HFFc6 (cell line): ENCODE measurements at regions not wholly inside any gene's neighbourhood (a gene's known extent, or its start where the extent isn't known, plus 50 kb on each side); places are given as distances from the start of the nearest gene placed in this dataset.
A peak's percentile ranks its signal among the peaks of the same experiment; 100 is the strongest.

Source experiments
- DNase-seq: peaks from one replicate; pipeline ENCODE4 v3.0.0-alpha.2; 2018
- H3K27ac Mint-ChIP-seq: 2 replicates; pipeline ENCODE4 v1.8.0; 2020; ENCODE audit warnings: mild to moderate bottlenecking, mixed read lengths
- H3K27me3 Mint-ChIP-seq: 2 replicates; pipeline ENCODE4 v1.8.0; 2021; ENCODE audit warnings: mild to moderate bottlenecking, moderate library complexity, mixed read lengths; ENCODE audit not compliant: insufficient read depth
- H3K36me3 Mint-ChIP-seq: 2 replicates; pipeline ENCODE4 v1.8.0; 2021; ENCODE audit warnings: low read depth, mixed read lengths
- H3K4me1 Mint-ChIP-seq: 2 replicates; pipeline ENCODE4 v1.8.0; 2020; ENCODE audit warnings: low read depth, mixed read lengths
- H3K4me3 Mint-ChIP-seq: 2 replicates; pipeline ENCODE4 v1.8.0; 2020; ENCODE audit warnings: mild to moderate bottlenecking, moderate library complexity, mixed read lengths
- H3K9me3 Mint-ChIP-seq: 2 replicates; pipeline ENCODE4 v1.8.0; 2020; ENCODE audit warnings: mild to moderate bottlenecking, mixed read lengths
- TF ChIP-seq, protein P1 (sequence below): fragments of 200-600 bp; sonication (generic); IDR thresholded peaks from 2 replicates; pipeline ENCODE4 v1.5.0; 2021; ENCODE audit warnings: antibody characterized with exemption, mild to moderate bottlenecking

DNA sequence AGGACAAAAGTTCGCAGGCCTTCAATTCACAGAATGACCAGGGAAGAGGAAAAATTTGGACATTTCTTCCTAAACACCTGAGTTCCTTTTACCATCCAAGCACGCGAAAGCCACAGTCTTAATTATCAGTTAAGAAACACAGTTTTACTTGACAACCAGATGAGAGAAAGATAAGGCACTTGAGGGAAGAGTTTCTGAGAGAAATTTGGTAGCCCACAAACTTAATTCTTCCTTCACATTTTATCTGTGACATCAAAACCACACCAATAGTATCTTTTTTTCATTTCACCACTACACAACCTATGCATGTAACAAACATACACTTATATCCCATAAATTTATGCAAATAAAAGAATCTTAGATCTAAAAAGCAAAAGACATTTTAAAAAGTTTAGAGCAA lies 326.6 kb downstream of the MZT1 start:
- Mint-ChIP-seq H3K4me1 (peaks cover 8% of the 10 kb centered on the region; the same call in 1 of the 2 replicates), H3K27me3 (no peaks in the 10 kb centered on the region), H3K27ac (no peak overlapping the region)

DNA sequence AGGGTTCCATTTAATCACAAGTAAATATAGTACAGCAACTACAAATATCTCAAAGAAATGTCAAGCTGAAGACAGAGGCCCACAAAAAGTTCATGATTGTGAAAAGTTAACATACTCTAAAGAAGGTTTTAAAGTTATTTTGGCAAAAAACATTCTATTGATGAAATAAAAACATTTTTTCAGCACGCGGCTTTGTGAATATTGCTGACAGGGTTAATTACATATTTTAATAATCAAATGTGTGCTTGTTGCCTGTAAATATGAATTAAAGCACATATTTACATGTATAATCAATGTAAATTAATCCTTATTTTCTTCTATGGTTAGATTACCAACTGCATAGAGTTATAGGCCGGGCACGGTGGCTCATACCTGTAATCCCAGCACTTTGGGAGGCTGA lies 328.1 kb downstream of the MZT1 start:
- H3K27me3 Mint-ChIP-seq: no peaks in the 10 kb centered on the region
- no peak overlapping the region for H3K27ac Mint-ChIP-seq
- DNase-seq: no peak
- peaks cover 6% of the 10 kb centered on the region; the same call in 1 of the 2 replicates for H3K9me3 Mint-ChIP-seq
- TF ChIP-seq, protein P1, sequence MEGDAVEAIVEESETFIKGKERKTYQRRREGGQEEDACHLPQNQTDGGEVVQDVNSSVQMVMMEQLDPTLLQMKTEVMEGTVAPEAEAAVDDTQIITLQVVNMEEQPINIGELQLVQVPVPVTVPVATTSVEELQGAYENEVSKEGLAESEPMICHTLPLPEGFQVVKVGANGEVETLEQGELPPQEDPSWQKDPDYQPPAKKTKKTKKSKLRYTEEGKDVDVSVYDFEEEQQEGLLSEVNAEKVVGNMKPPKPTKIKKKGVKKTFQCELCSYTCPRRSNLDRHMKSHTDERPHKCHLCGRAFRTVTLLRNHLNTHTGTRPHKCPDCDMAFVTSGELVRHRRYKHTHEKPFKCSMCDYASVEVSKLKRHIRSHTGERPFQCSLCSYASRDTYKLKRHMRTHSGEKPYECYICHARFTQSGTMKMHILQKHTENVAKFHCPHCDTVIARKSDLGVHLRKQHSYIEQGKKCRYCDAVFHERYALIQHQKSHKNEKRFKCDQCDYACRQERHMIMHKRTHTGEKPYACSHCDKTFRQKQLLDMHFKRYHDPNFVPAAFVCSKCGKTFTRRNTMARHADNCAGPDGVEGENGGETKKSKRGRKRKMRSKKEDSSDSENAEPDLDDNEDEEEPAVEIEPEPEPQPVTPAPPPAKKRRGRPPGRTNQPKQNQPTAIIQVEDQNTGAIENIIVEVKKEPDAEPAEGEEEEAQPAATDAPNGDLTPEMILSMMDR: no peak
- peaks cover 8% of the 10 kb centered on the region; the same call in 1 of the 2 replicates for H3K4me1 Mint-ChIP-seq
- no peak overlapping the region for H3K4me3 Mint-ChIP-seq
- H3K36me3 Mint-ChIP-seq: no peaks in the 10 kb centered on the region

More for the DNA sequence above, 326.6 kb downstream of the MZT1 start:
- Mint-ChIP-seq H3K4me3 (no peak overlapping the region), H3K9me3 (peaks cover 9% of the 10 kb centered on the region; the same call in 1 of the 2 replicates), H3K36me3 (no peaks in the 10 kb centered on the region)
- TF ChIP-seq, protein P1: no peak
- no peak for DNase-seq

DNA sequence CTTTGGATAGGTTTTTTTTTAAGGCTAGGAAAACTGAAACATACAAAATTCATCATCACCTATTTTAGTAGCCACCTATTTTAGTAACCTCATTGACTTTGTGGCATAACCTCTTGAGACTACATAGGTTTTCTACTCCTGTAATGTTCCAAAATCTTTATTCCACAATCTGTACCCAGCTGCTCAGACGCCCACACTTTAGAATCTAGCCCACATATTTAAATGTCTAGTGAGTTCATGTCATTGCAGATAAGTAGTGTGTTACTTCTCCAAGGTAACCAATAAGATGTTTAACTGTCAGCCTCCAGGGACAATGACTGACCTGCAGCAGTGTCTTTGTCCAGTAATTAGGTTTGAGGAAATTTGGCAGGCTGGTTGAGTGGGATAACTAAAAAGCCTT lies 330.2 kb downstream of the MZT1 start:
- H3K9me3 Mint-ChIP-seq: peaks cover 13% of the 10 kb centered on the region
- no peak overlapping the region for H3K4me3 Mint-ChIP-seq
- no peaks in the 10 kb centered on the region for H3K27me3 Mint-ChIP-seq
- TF ChIP-seq, protein P1: no peak
- no peaks in the 10 kb centered on the region for H3K36me3 Mint-ChIP-seq
- H3K27ac Mint-ChIP-seq: no peak overlapping the region
- no peak for DNase-seq
- no peaks in the 10 kb centered on the region for H3K4me1 Mint-ChIP-seq

DNA sequence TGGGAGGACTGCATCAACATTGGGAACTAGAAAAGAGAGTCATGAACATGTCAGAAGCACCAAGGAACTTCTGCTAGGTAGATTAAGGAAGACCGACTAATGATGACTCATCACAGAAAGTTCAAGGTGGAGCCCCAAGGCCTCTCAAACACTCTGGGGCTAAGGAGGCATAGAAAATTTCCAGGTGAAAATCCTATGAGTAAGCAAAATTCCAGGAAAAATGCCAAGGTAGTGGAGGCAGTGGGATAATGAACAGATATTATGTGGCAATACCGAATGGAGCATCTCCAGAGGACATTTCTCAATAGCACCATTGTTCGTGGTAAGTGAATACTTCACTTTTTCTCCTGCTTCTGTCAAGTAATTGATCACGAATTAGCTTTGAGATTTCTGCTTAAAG lies 336.5 kb downstream of the MZT1 start:
- H3K4me3 Mint-ChIP-seq: no peak overlapping the region
- peak; percentile 2 for DNase-seq
- H3K27ac Mint-ChIP-seq: no peak overlapping the region
- no peaks in the 10 kb centered on the region for H3K27me3 Mint-ChIP-seq
- H3K36me3 Mint-ChIP-seq: no peaks in the 10 kb centered on the region
- no peaks in the 10 kb centered on the region; the same call in 1 of the 2 replicates for H3K4me1 Mint-ChIP-seq
- H3K9me3 Mint-ChIP-seq: peaks cover 6% of the 10 kb centered on the region
- TF ChIP-seq, protein P1: no peak

DNA sequence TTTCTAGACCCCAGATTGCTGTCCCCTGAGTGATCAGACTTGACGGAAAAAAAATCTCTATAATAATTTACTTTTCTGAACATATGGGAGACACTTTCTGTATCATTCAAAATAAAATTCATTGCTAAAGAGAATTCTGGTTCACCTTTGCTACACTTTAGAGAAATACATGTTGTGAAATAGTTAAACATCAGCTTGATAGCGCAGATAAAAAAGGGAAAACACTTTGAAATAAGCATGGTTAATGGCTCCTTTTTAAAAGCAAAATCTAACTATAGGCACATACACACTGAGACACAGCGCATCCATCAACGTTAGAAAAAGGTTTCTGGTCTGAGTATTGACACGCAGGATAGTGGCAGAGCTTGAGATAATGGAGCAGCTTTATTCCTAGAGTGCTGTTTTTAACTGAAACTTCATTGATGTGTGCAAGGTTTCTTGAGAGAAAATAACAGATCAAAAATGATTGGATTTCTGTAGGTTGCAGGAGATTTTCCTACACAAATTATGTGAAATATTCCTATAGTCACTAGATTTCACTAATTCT lies 341.2 kb downstream of the MZT1 start:
- Mint-ChIP-seq H3K4me3 (no peak overlapping the region), H3K9me3 (peaks cover 5% of the 10 kb centered on the region; the same call in 1 of the 2 replicates), H3K36me3 (no peaks in the 10 kb centered on the region), H3K4me1 (peaks cover 9% of the 10 kb centered on the region; the same call in 1 of the 2 replicates), H3K27me3 (no peaks in the 10 kb centered on the region), H3K27ac (no peak overlapping the region)
- TF ChIP-seq, protein P1: no peak
- DNase-seq: no peak
